Stimulated activated CD8-positive, alpha-beta memory T cell treated with anti-CD3 and anti-CD28 coated beads, Interleukin-4, amount 100 ng/mL, for 48 hours (primary cell): ENCODE measurements at regions not wholly inside any gene's neighbourhood (a gene's known extent, or its start where the extent isn't known, plus 50 kb on each side); places are given as distances from the start of the nearest gene placed in this dataset.

Experiments used
- DNase-seq: peaks from one replicate; pipeline ENCODE4 v3.0.0-alpha.2; 2020

GRCh38 chr2:59702026-59702425 is 851.4 kb downstream of the BCL11A start:
- DNase-seq: no peak

- no peak for DNase-seq
Measured at GRCh38 chr2:59701271-59701994, 852.0 kb downstream of the BCL11A start.

GRCh38 chr2:59694176-59694575 is 859.3 kb downstream of the BCL11A start:
- no peak for DNase-seq

- no peak for DNase-seq
Measured at GRCh38 chr2:59693231-59693959, 860.1 kb downstream of the BCL11A start.

- no peak for DNase-seq
Measured at GRCh38 chr2:59691518-59692190, 861.8 kb downstream of the BCL11A start.

- DNase-seq: no peak
Measured at GRCh38 chr2:59690849-59691248, 862.6 kb downstream of the BCL11A start.

GRCh38 chr2:59684771-59685166 is 868.7 kb downstream of the BCL11A start:
- no peak for DNase-seq

- no peak for DNase-seq
Measured at GRCh38 chr2:59684116-59684770, 869.2 kb downstream of the BCL11A start.

- no peak for DNase-seq
Measured at GRCh38 chr2:59680863-59681262, 872.6 kb downstream of the BCL11A start.

- DNase-seq: no peak
Measured at GRCh38 chr2:59677158-59677557, 876.3 kb downstream of the BCL11A start.

- DNase-seq: no peak
Measured at GRCh38 chr2:59674100-59674499, 879.4 kb downstream of the BCL11A start.

GRCh38 chr2:59665021-59665420 is 888.4 kb downstream of the BCL11A start:
- no peak for DNase-seq

GRCh38 chr2:59662127-59662861 is 891.2 kb downstream of the BCL11A start:
- DNase-seq: no peak

GRCh38 chr2:59660262-59660661 is 893.2 kb downstream of the BCL11A start:
- DNase-seq: no peak

- DNase-seq: no peak
Measured at GRCh38 chr2:59658906-59659635, 894.4 kb downstream of the BCL11A start.

GRCh38 chr2:59655809-59656208 is 897.6 kb downstream of the BCL11A start:
- DNase-seq: no peak

- no peak for DNase-seq
Measured at GRCh38 chr2:59654710-59655109, 898.7 kb downstream of the BCL11A start.

- DNase-seq: no peak
Measured at GRCh38 chr2:59653164-59653563, 900.3 kb downstream of the BCL11A start.

- DNase-seq: no peak
Measured at GRCh38 chr2:59630789-59631188, 922.7 kb downstream of the BCL11A start.

GRCh38 chr2:59627599-59627998 is 925.9 kb downstream of the BCL11A start:
- DNase-seq: no peak

GRCh38 chr2:59622599-59623308 is 930.7 kb downstream of the BCL11A start:
- DNase-seq: no peak
